ENCODE measurements at regions not wholly inside any gene's neighbourhood (a gene's known extent, or its start where the extent isn't known, plus 50 kb on each side); places are given as distances from the start of the nearest gene placed in this dataset.
"Not testable (repeated sequence)": the region's sequence is repeated elsewhere in the genome, so short reads cannot be mapped to it uniquely, and the experiment has no call there.

- no peak for DNase-seq
Measured at GRCh38 chrX:151042842-151043241, 59.7 kb downstream of the HMGB3 start.

GRCh38 chrX:151066373-151066772 lies 83.2 kb downstream of the HMGB3 start:
- not testable (repeated sequence) for DNase-seq

- DNase-seq = no peak
Measured at GRCh38 chrX:151073767-151074166, 90.6 kb downstream of the HMGB3 start.

- DNase-seq = no peak
Measured at GRCh38 chrX:151081016-151081415, 95.4 kb upstream of the GPR50 start.

- DNase-seq = peak; percentile 67
Measured at GRCh38 chrX:151082077-151082948, 94.1 kb upstream of the GPR50 start.

GRCh38 chrX:151084454-151084853 lies 91.9 kb upstream of the GPR50 start:
- no peak for DNase-seq

- DNase-seq = no peak
Measured at GRCh38 chrX:151085207-151085606, 91.2 kb upstream of the GPR50 start.

- DNase-seq = no peak
Measured at GRCh38 chrX:151088221-151088620, 88.2 kb upstream of the GPR50 start.

GRCh38 chrX:151099001-151099400 lies 77.4 kb upstream of the GPR50 start:
- DNase-seq = no peak

GRCh38 chrX:151100799-151101198 lies 75.6 kb upstream of the GPR50 start:
- no peak for DNase-seq

GRCh38 chrX:151113200-151113599 lies 63.2 kb upstream of the GPR50 start:
- DNase-seq = not testable (repeated sequence)

Measured in stimulated activated CD4-positive, alpha-beta T cell treated with anti-CD3 and anti-CD28 coated beads, Interleukin-15, amount 100 ng/mL, for 24 hours (primary cell).